HEK293T (cell line): ENCODE measurements at regions not wholly inside any gene's neighbourhood (a gene's known extent, or its start where the extent isn't known, plus 50 kb on each side); places are given as distances from the start of the nearest gene placed in this dataset.

Experiments
- CTCF ChIA-PET: fragments of 350-600 bp; formaldehyde crosslinking; extraction: SDS; loops from one replicate; lab custom pipeline; 2021; ENCODE audit warnings: antibody characterized with exemption, inconsistent platforms; lab: Yijun Ruan, JAX
- POLR2A ChIA-PET: fragments of 350-600 bp; formaldehyde crosslinking; extraction: SDS; loops from one replicate; lab custom pipeline; 2020; ENCODE audit warnings: antibody characterized with exemption, inconsistent platforms; lab: Yijun Ruan, JAX
- DNase-seq: peaks from one replicate; pipeline ENCODE4 v3.0.0; 2012; ENCODE audit warnings: mixed read lengths; ENCODE audit errors: extremely low spot score
- ARNT ChIP-seq: fragments of 450-650 bp; IDR thresholded peaks from 2 replicates; pipeline ENCODE4 v1.6.1; 2017; ENCODE audit warnings: mild to moderate bottlenecking
- BHLHE40 ChIP-seq: fragments of 450-650 bp; IDR thresholded peaks from 2 replicates; pipeline ENCODE4 v1.6.1; 2016; ENCODE audit warnings: mild to moderate bottlenecking, moderate library complexity, borderline replicate concordance
- CTBP1 ChIP-seq: fragments of 450-650 bp; IDR thresholded peaks from 2 replicates; pipeline ENCODE4 v1.6.1; 2016; ENCODE audit warnings: borderline replicate concordance
- ELF4 ChIP-seq: fragments of 450-650 bp; IDR thresholded peaks from 2 replicates; pipeline ENCODE4 v1.6.1; 2017; ENCODE audit warnings: antibody characterized with exemption
- FOXA1 ChIP-seq: fragments of 450-650 bp; IDR thresholded peaks from 2 replicates; pipeline ENCODE4 v1.6.1; 2016; ENCODE audit warnings: mild to moderate bottlenecking
- FOXK2 ChIP-seq: fragments of 450-650 bp; IDR thresholded peaks from 2 replicates; pipeline ENCODE4 v1.6.1; 2016; ENCODE audit warnings: mild to moderate bottlenecking
- FOXM1 ChIP-seq: fragments of 450-650 bp; IDR thresholded peaks from 2 replicates; pipeline ENCODE4 v1.6.1; 2017; ENCODE audit warnings: mild to moderate bottlenecking, borderline replicate concordance
- HDGF ChIP-seq: fragments of 450-650 bp; IDR thresholded peaks from 2 replicates; pipeline ENCODE4 v1.6.1; 2017; ENCODE audit warnings: antibody characterized with exemption, borderline replicate concordance
- L3MBTL2 ChIP-seq: fragments of 450-650 bp; conservative IDR thresholded peaks from 2 replicates; pipeline ENCODE4 v1.6.1; 2016; ENCODE audit warnings: mild to moderate bottlenecking
- LEF1 ChIP-seq: fragments of 450-650 bp; IDR thresholded peaks from 2 replicates; pipeline ENCODE4 v1.6.1; 2017; ENCODE audit warnings: mild to moderate bottlenecking, borderline replicate concordance
- NFRKB ChIP-seq: fragments of 450-650 bp; IDR thresholded peaks from 2 replicates; pipeline ENCODE4 v1.6.1; 2016; ENCODE audit warnings: mild to moderate bottlenecking, moderate library complexity
- PKNOX1 ChIP-seq: fragments of 450-650 bp; IDR thresholded peaks from 2 replicates; pipeline ENCODE4 v1.6.1; 2016
- SP1 ChIP-seq: fragments of 450-650 bp; IDR thresholded peaks from 2 replicates; pipeline ENCODE4 v1.6.1; 2017
- SUZ12 ChIP-seq: fragments of 450-650 bp; IDR thresholded peaks from 2 replicates; pipeline ENCODE4 v1.6.1; 2016; ENCODE audit warnings: mild to moderate bottlenecking
- TARDBP ChIP-seq: fragments of 450-650 bp; IDR thresholded peaks from 2 replicates; pipeline ENCODE4 v1.6.1; 2016
- ZNF384 ChIP-seq: fragments of 450-650 bp; IDR thresholded peaks from 2 replicates; pipeline ENCODE4 v1.6.1; 2016

- TF ChIP-seq ELF4 (no peak), HDGF (no peak), LEF1 (no peak), ARNT (no peak), L3MBTL2 (no peak), SP1 (no peak), PKNOX1 (no peak), ZNF384 (no peak), TARDBP (no peak), BHLHE40 (no peak), SUZ12 (no peak), FOXK2 (no peak), NFRKB (no peak), FOXM1 (no peak), FOXA1 (no peak), CTBP1 (no peak)
- ChIA-PET POLR2A (no interaction called here), CTCF (no interaction called here)
- no peak for DNase-seq
Observed at GRCh38 chr16:26705346-26705745, 361.4 kb upstream of the C16orf82 start.

GRCh38 chr16:26708428-26708827 is 358.3 kb upstream of the C16orf82 start:
- ChIA-PET POLR2A (no interaction called here), CTCF (no interaction called here)
- DNase-seq: no peak
- TF ChIP-seq L3MBTL2 (no peak), TARDBP (no peak), PKNOX1 (no peak), ZNF384 (no peak), CTBP1 (no peak), FOXA1 (no peak), BHLHE40 (no peak), HDGF (no peak), SP1 (no peak), ARNT (no peak), LEF1 (no peak), FOXM1 (no peak)

GRCh38 chr16:26709175-26709574 is 357.6 kb upstream of the C16orf82 start:
- ChIA-PET POLR2A (no interaction called here), CTCF (no interaction called here)
- DNase-seq: no peak
- TF ChIP-seq SUZ12 (no peak), PKNOX1 (no peak), SP1 (no peak), FOXK2 (no peak), FOXM1 (no peak), ZNF384 (no peak), TARDBP (no peak), FOXA1 (no peak), HDGF (no peak), LEF1 (no peak), ELF4 (no peak), ARNT (no peak), CTBP1 (no peak), NFRKB (no peak)

GRCh38 chr16:26709754-26710153 is 357.0 kb upstream of the C16orf82 start:
- ChIA-PET POLR2A (no interaction called here), CTCF (no interaction called here)
- no peak for DNase-seq
- TF ChIP-seq FOXM1 (no peak), SUZ12 (no peak), L3MBTL2 (no peak), BHLHE40 (no peak), LEF1 (no peak), ZNF384 (no peak), NFRKB (no peak), SP1 (no peak)

- ChIA-PET POLR2A (no interaction called here), CTCF (no interaction called here)
- no peak for DNase-seq
- TF ChIP-seq LEF1: no peak
- no peak for TF ChIP-seq FOXK2
- TF ChIP-seq FOXM1: no peak
- no peak for TF ChIP-seq NFRKB
- TF ChIP-seq ELF4: no peak
- no peak for TF ChIP-seq L3MBTL2
- no peak for TF ChIP-seq CTBP1
- no peak for TF ChIP-seq BHLHE40
- no peak for TF ChIP-seq HDGF
- no peak for TF ChIP-seq SP1
- no peak for TF ChIP-seq ARNT
- TF ChIP-seq TARDBP: no peak
- no peak for TF ChIP-seq SUZ12
- no peak for TF ChIP-seq FOXA1
- TF ChIP-seq ZNF384: no peak
Observed at GRCh38 chr16:26710450-26710849, 356.3 kb upstream of the C16orf82 start.

- CTCF ChIA-PET: no interaction called here
- TF ChIP-seq FOXM1: no peak
- no peak for TF ChIP-seq HDGF
- TF ChIP-seq BHLHE40: no peak
- TF ChIP-seq SUZ12: no peak
- TF ChIP-seq TARDBP: no peak
- TF ChIP-seq FOXK2: no peak
- TF ChIP-seq LEF1: no peak
- TF ChIP-seq ELF4: no peak
- TF ChIP-seq PKNOX1: no peak
- no peak for TF ChIP-seq L3MBTL2
- TF ChIP-seq NFRKB: no peak
- no peak for TF ChIP-seq CTBP1
- TF ChIP-seq FOXA1: no peak
- TF ChIP-seq ZNF384: no peak
- TF ChIP-seq SP1: no peak
- TF ChIP-seq ARNT: no peak
- POLR2A ChIA-PET: no interaction called here
- DNase-seq: no peak
Observed at GRCh38 chr16:26712876-26713275, 353.9 kb upstream of the C16orf82 start.
